ENCODE measurements at regions not wholly inside any gene's neighbourhood (a gene's known extent, or its start where the extent isn't known, plus 50 kb on each side); places are given as distances from the start of the nearest gene placed in this dataset.

GRCh38 chr9:108056084-108056804, 566.7 kb upstream of the KLF4 start:
- Mint-ChIP-seq H3K9me3 (ENCODE audit: unreplicated experiment) (no peaks in the 10 kb centered on the region), H3K4me3 (ENCODE audit: unreplicated experiment) (no peak overlapping the region), H3K36me3 (ENCODE audit: unreplicated experiment) (no peaks in the 10 kb centered on the region), H3K27ac (ENCODE audit: unreplicated experiment) (no peak overlapping the region), H3K27me3 (ENCODE audit: unreplicated experiment) (no peaks in the 10 kb centered on the region), H3K4me1 (ENCODE audit: unreplicated experiment) (peaks cover 47% of the 10 kb centered on the region)
- no peak for TF ChIP-seq CTCF (IDR thresholded peaks at IDR 0.05)
- no peak for DNase-seq (ENCODE audit: extremely low spot score, unreplicated experiment)

GRCh38 chr9:108054131-108054630, 564.6 kb upstream of the KLF4 start:
- DNase-seq (ENCODE audit: extremely low spot score, unreplicated experiment) = no peak
- H3K27me3 Mint-ChIP-seq (ENCODE audit: unreplicated experiment) = no peaks in the 10 kb centered on the region
- peaks cover 59% of the 10 kb centered on the region for H3K4me1 Mint-ChIP-seq (ENCODE audit: unreplicated experiment)
- H3K36me3 Mint-ChIP-seq (ENCODE audit: unreplicated experiment) = no peaks in the 10 kb centered on the region
- TF ChIP-seq CTCF (IDR thresholded peaks at IDR 0.05) = no peak
- H3K4me3 Mint-ChIP-seq (ENCODE audit: unreplicated experiment) = no peak overlapping the region
- H3K27ac Mint-ChIP-seq (ENCODE audit: unreplicated experiment) = peak overlapping the region; percentile 65
- H3K9me3 Mint-ChIP-seq (ENCODE audit: unreplicated experiment) = no peaks in the 10 kb centered on the region

GRCh38 chr9:108053555-108054061, 564.0 kb upstream of the KLF4 start:
- Mint-ChIP-seq H3K27ac (ENCODE audit: unreplicated experiment) (peak overlapping the region; percentile 65), H3K9me3 (ENCODE audit: unreplicated experiment) (no peaks in the 10 kb centered on the region), H3K36me3 (ENCODE audit: unreplicated experiment) (no peaks in the 10 kb centered on the region), H3K27me3 (ENCODE audit: unreplicated experiment) (no peaks in the 10 kb centered on the region), H3K4me3 (ENCODE audit: unreplicated experiment) (no peak overlapping the region), H3K4me1 (ENCODE audit: unreplicated experiment) (peaks cover 61% of the 10 kb centered on the region)
- TF ChIP-seq CTCF (IDR thresholded peaks at IDR 0.05) = no peak
- no peak for DNase-seq (ENCODE audit: extremely low spot score, unreplicated experiment)

- DNase-seq (ENCODE audit: extremely low spot score, unreplicated experiment) = no peak
- no peak for TF ChIP-seq CTCF (IDR thresholded peaks at IDR 0.05)
- H3K9me3 Mint-ChIP-seq (ENCODE audit: unreplicated experiment) = peaks cover 3% of the 10 kb centered on the region
- no peak overlapping the region for H3K4me3 Mint-ChIP-seq (ENCODE audit: unreplicated experiment)
- H3K27me3 Mint-ChIP-seq (ENCODE audit: unreplicated experiment) = no peaks in the 10 kb centered on the region
- no peak overlapping the region for H3K27ac Mint-ChIP-seq (ENCODE audit: unreplicated experiment)
- no peaks in the 10 kb centered on the region for H3K36me3 Mint-ChIP-seq (ENCODE audit: unreplicated experiment)
- peaks cover 57% of the 10 kb centered on the region for H3K4me1 Mint-ChIP-seq (ENCODE audit: unreplicated experiment)
These were observed 563.0 kb upstream of the KLF4 start for GRCh38 chr9:108052431-108053080.

GRCh38 chr9:108050894-108051293, 561.3 kb upstream of the KLF4 start:
- peaks cover 45% of the 10 kb centered on the region for H3K4me1 Mint-ChIP-seq (ENCODE audit: unreplicated experiment)
- H3K9me3 Mint-ChIP-seq (ENCODE audit: unreplicated experiment) = peaks cover 3% of the 10 kb centered on the region
- no peak overlapping the region for H3K4me3 Mint-ChIP-seq (ENCODE audit: unreplicated experiment)
- no peak overlapping the region for H3K27ac Mint-ChIP-seq (ENCODE audit: unreplicated experiment)
- no peak for DNase-seq (ENCODE audit: extremely low spot score, unreplicated experiment)
- TF ChIP-seq CTCF (IDR thresholded peaks at IDR 0.05) = no peak
- no peaks in the 10 kb centered on the region for H3K27me3 Mint-ChIP-seq (ENCODE audit: unreplicated experiment)
- H3K36me3 Mint-ChIP-seq (ENCODE audit: unreplicated experiment) = no peaks in the 10 kb centered on the region

Measured in osteocyte (in vitro differentiated cells).